Liver (tissue), 3 donors: ENCODE measurements at regions not wholly inside any gene's neighbourhood (a gene's known extent, or its start where the extent isn't known, plus 50 kb on each side); places are given as distances from the start of the nearest gene placed in this dataset.

Experiments used
- GABPA ChIP-seq, 2 donors: IDR thresholded peaks in 1 of 2; conservative IDR thresholded peaks in 1 of 2; 2 replicates each; pipeline ENCODE4 v1.6.1; 2016; ENCODE audit warnings: antibody characterized with exemption in 2 of 2, mild to moderate bottlenecking in 1 of 2, moderate library complexity in 1 of 2
- JUND ChIP-seq, 2 donors: IDR thresholded peaks; 2 replicates each; pipeline ENCODE4 v1.6.1; 2016; ENCODE audit warnings: antibody characterized with exemption in 2 of 2
- MAX ChIP-seq: IDR thresholded peaks from 2 replicates; pipeline ENCODE4 v1.6.1; 2016; ENCODE audit warnings: antibody characterized with exemption
- RAD21 ChIP-seq, 2 donors: IDR thresholded peaks; 2 replicates each; pipeline ENCODE4 v1.6.1; 2016; ENCODE audit warnings: antibody characterized with exemption in 2 of 2, mild to moderate bottlenecking in 2 of 2
- REST ChIP-seq: IDR thresholded peaks from 2 replicates; pipeline ENCODE4 v1.6.1; 2016; ENCODE audit warnings: antibody characterized with exemption, mild to moderate bottlenecking
- SP1 ChIP-seq: IDR thresholded peaks from 2 replicates; pipeline ENCODE4 v1.6.1; 2018; ENCODE audit warnings: antibody characterized with exemption, mild to moderate bottlenecking
- TAF1 ChIP-seq: conservative IDR thresholded peaks from 2 replicates; pipeline ENCODE4 v1.6.1; 2016; ENCODE audit warnings: antibody characterized with exemption, mild to moderate bottlenecking
- ZBTB33 ChIP-seq: IDR thresholded peaks from 2 replicates; pipeline ENCODE4 v1.6.1; 2016; ENCODE audit warnings: antibody characterized with exemption
- TF ChIP-seq, protein P1 (sequence below): fragments of 150-350 bp; IDR thresholded peaks from 2 replicates; pipeline ENCODE4 v1.5.1; 2017; ENCODE audit warnings: improper control_type of control experiment, low read depth, low read length; ENCODE audit not compliant: missing input control
- TF ChIP-seq, protein P2 (sequence below): IDR thresholded peaks from 2 replicates; pipeline ENCODE4 v1.6.1; 2016; ENCODE audit warnings: antibody characterized with exemption
- donor health status: healthy.
- donor health status: healthy.

- TF ChIP-seq, protein P1, sequence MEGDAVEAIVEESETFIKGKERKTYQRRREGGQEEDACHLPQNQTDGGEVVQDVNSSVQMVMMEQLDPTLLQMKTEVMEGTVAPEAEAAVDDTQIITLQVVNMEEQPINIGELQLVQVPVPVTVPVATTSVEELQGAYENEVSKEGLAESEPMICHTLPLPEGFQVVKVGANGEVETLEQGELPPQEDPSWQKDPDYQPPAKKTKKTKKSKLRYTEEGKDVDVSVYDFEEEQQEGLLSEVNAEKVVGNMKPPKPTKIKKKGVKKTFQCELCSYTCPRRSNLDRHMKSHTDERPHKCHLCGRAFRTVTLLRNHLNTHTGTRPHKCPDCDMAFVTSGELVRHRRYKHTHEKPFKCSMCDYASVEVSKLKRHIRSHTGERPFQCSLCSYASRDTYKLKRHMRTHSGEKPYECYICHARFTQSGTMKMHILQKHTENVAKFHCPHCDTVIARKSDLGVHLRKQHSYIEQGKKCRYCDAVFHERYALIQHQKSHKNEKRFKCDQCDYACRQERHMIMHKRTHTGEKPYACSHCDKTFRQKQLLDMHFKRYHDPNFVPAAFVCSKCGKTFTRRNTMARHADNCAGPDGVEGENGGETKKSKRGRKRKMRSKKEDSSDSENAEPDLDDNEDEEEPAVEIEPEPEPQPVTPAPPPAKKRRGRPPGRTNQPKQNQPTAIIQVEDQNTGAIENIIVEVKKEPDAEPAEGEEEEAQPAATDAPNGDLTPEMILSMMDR, result no peak
- TF ChIP-seq REST, result no peak
- TF ChIP-seq GABPA (IDR thresholded peaks at IDR 0.05 in 1 of 2, conservative IDR thresholded peaks at IDR 0.05 in 1 of 2), result no peak
- no peak for TF ChIP-seq ZBTB33
- TF ChIP-seq RAD21 (IDR thresholded peaks at IDR 0.05), result no peak
- TF ChIP-seq JUND (IDR thresholded peaks at IDR 0.05), result no peak
- no peak for TF ChIP-seq MAX
- TF ChIP-seq TAF1, result no peak
- TF ChIP-seq SP1, result no peak
- TF ChIP-seq, protein P2, sequence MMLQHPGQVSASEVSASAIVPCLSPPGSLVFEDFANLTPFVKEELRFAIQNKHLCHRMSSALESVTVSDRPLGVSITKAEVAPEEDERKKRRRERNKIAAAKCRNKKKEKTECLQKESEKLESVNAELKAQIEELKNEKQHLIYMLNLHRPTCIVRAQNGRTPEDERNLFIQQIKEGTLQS, result no peak
Measured at GRCh38 chr1:101100674-101101073, 75.1 kb upstream of the DPH5 start.
